Ovary (tissue), 3 donors: ENCODE measurements at regions not wholly inside any gene's neighbourhood (a gene's known extent, or its start where the extent isn't known, plus 50 kb on each side); places are given as distances from the start of the nearest gene placed in this dataset.

Source experiments
- EP300 ChIP-seq: sonication (generic); formaldehyde crosslinking; IDR thresholded peaks from one replicate; pipeline ENCODE4 v1.6.1; 2017; ENCODE audit warnings: antibody characterized with exemption
- POLR2A ChIP-seq: fragments of 450-650 bp; IDR thresholded peaks from one replicate; pipeline ENCODE4 v1.6.1; 2017; ENCODE audit warnings: antibody characterized with exemption, mild to moderate bottlenecking, moderate library complexity
- TF ChIP-seq, protein P1 (sequence below), 3 donors: fragments of 450-650 bp in 2 of 3; fragments of 200-600 bp in 1 of 3; IDR thresholded peaks; one replicate each; pipeline versions ENCODE4 v1.5.1 to v1.8.0; 2016 to 2022; ENCODE audit warnings: antibody characterized with exemption in 3 of 3, mild to moderate bottlenecking in 1 of 3
- donor health status: DM: no; HTN: no; CAD: no.

DNA sequence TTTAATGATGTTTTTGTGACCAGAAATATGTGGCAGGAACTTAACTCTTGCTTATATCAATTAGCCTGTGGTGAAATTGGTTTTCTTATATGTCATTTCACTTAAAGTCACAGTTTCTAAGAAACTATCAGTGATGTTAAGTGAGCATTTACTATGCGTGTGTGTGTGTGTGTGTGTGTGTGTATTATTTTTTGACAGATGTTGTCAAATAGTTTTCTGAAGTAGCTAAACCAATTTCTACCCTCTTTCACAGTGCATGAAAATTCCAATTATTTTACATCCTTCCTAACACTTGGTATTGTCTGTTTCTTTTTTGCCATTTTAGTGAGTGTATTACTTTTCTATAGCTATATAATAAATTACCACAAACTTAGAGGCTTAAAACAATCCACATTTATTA, 122.1 kb upstream of the CAND1 start:
- TF ChIP-seq, protein P1, sequence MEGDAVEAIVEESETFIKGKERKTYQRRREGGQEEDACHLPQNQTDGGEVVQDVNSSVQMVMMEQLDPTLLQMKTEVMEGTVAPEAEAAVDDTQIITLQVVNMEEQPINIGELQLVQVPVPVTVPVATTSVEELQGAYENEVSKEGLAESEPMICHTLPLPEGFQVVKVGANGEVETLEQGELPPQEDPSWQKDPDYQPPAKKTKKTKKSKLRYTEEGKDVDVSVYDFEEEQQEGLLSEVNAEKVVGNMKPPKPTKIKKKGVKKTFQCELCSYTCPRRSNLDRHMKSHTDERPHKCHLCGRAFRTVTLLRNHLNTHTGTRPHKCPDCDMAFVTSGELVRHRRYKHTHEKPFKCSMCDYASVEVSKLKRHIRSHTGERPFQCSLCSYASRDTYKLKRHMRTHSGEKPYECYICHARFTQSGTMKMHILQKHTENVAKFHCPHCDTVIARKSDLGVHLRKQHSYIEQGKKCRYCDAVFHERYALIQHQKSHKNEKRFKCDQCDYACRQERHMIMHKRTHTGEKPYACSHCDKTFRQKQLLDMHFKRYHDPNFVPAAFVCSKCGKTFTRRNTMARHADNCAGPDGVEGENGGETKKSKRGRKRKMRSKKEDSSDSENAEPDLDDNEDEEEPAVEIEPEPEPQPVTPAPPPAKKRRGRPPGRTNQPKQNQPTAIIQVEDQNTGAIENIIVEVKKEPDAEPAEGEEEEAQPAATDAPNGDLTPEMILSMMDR (IDR thresholded peaks at IDR 0.05), result no peak
- TF ChIP-seq POLR2A (no peak), EP300 (no peak)
